HG03460 (cell line): ENCODE measurements at regions not wholly inside any gene's neighbourhood (a gene's known extent, or its start where the extent isn't known, plus 50 kb on each side); places are given as distances from the start of the nearest gene placed in this dataset.
"Not testable (repeated sequence)": the region's sequence is repeated elsewhere in the genome, so short reads cannot be mapped to it uniquely, and the experiment has no call there.

ENCODE experiments used
- ATAC-seq: cut with Tn5 transposase; IDR thresholded peaks from one replicate; pipeline ENCODE4 v1.9.1; 2021; ENCODE audit not compliant: unreplicated experiment

- ATAC-seq = no peak
Observed at GRCh38 chr6:140500849-140501248, 1126.4 kb upstream of the CITED2 start.

GRCh38 chr6:140499607-140500006 lies 1125.2 kb upstream of the CITED2 start:
- no peak for ATAC-seq

GRCh38 chr6:140494321-140495108 lies 1120.1 kb upstream of the CITED2 start:
- ATAC-seq = no peak

GRCh38 chr6:140493470-140493869 lies 1119.0 kb upstream of the CITED2 start:
- not testable (repeated sequence) for ATAC-seq

GRCh38 chr6:140490081-140490480 lies 1115.6 kb upstream of the CITED2 start:
- ATAC-seq = no peak

GRCh38 chr6:140487586-140487985 lies 1113.1 kb upstream of the CITED2 start:
- ATAC-seq = no peak

- ATAC-seq = no peak
Observed at GRCh38 chr6:140486450-140487361, 1112.3 kb upstream of the CITED2 start.

- ATAC-seq = no peak
Observed at GRCh38 chr6:140485740-140486449, 1111.4 kb upstream of the CITED2 start.

GRCh38 chr6:140480852-140481251 lies 1106.4 kb upstream of the CITED2 start:
- no peak for ATAC-seq

- ATAC-seq = no peak
Observed at GRCh38 chr6:140478631-140479030, 1104.2 kb upstream of the CITED2 start.

- no peak for ATAC-seq
Observed at GRCh38 chr6:140475086-140475485, 1100.6 kb upstream of the CITED2 start.

- no peak for ATAC-seq
Observed at GRCh38 chr6:140464720-140465119, 1090.3 kb upstream of the CITED2 start.

- no peak for ATAC-seq
Observed at GRCh38 chr6:140463312-140463710, 1088.9 kb upstream of the CITED2 start.

GRCh38 chr6:140462453-140463311 lies 1088.2 kb upstream of the CITED2 start:
- no peak for ATAC-seq

- no peak for ATAC-seq
Observed at GRCh38 chr6:140462076-140462452, 1087.6 kb upstream of the CITED2 start.

GRCh38 chr6:140460267-140460666 lies 1085.8 kb upstream of the CITED2 start:
- ATAC-seq = no peak

GRCh38 chr6:140459209-140459608 lies 1084.8 kb upstream of the CITED2 start:
- no peak for ATAC-seq

- ATAC-seq = no peak
Observed at GRCh38 chr6:140446241-140446640, 1071.8 kb upstream of the CITED2 start.

- ATAC-seq = no peak
Observed at GRCh38 chr6:140445474-140446004, 1071.1 kb upstream of the CITED2 start.

GRCh38 chr6:140443112-140443511 lies 1068.7 kb upstream of the CITED2 start:
- ATAC-seq = not testable (repeated sequence)
